ENCODE measurements at regions not wholly inside any gene's neighbourhood (a gene's known extent, or its start where the extent isn't known, plus 50 kb on each side); places are given as distances from the start of the nearest gene placed in this dataset.

- ATAC-seq, result no peak
- H3K36me3 ChIP-seq, result peaks cover 0 to 5% of the 10 kb centered on the region in 2 donors
- WGBS, 2 donors (ENCODE audit: low coverage in 1 of 2), result 94 to 100% methylated on average over 1 of the region's 1 CpG
These were observed 97.8 kb upstream of the TMEM168 start for GRCh38 chr7:112887976-112888375.

GRCh38 chr7:112887337-112887736 lies 97.1 kb upstream of the TMEM168 start:
- H3K4me3 ChIP-seq, result no peak overlapping the region
- no peaks in the 10 kb centered on the region for H3K36me3 ChIP-seq
- no peak overlapping the region for H3K27ac ChIP-seq
- no peaks in the 10 kb centered on the region for H3K9me3 ChIP-seq
- 100% methylated on average over 1 of the region's 1 CpG for WGBS, 2 donors (ENCODE audit: low coverage in 1 of 2)
- no peak for ATAC-seq
- H3K4me1 ChIP-seq, result peaks cover 0 to 11% (median 0%) of the 10 kb centered on the region in 3 donors
- TF ChIP-seq POLR2AphosphoS5 (IDR thresholded peaks at IDR 0.05), result no peak
- no peak for TF ChIP-seq POLR2A (IDR thresholded peaks at IDR 0.05)
- TF ChIP-seq EP300 (IDR thresholded peaks at IDR 0.05), result no peak
- no peak for TF ChIP-seq CTCF (IDR thresholded peaks at IDR 0.05)
- no peaks in the 10 kb centered on the region for H3K27me3 ChIP-seq

More at GRCh38 chr7:112887976-112888375, 97.8 kb upstream of the TMEM168 start:
- Histone ChIP-seq H3K4me3 (no peak overlapping the region), H3K9me3 (no peaks in the 10 kb centered on the region), H3K27me3 (no peaks in the 10 kb centered on the region), H3K27ac (no peak overlapping the region), H3K4me1 (peaks cover 0 to 9% (median 0%) of the 10 kb centered on the region in 3 donors)
- no peak for TF ChIP-seq EP300 (IDR thresholded peaks at IDR 0.05)
- no peak for TF ChIP-seq POLR2A (IDR thresholded peaks at IDR 0.05)
- no peak for TF ChIP-seq POLR2AphosphoS5 (IDR thresholded peaks at IDR 0.05)

- no peak for ATAC-seq
- H3K9me3 ChIP-seq, result no peaks in the 10 kb centered on the region
- WGBS, 2 donors (ENCODE audit: low coverage in 1 of 2), result 60 to 75% methylated on average over 1 of the region's 1 CpG
These were observed 96.0 kb upstream of the TMEM168 start for GRCh38 chr7:112886208-112886607.

GRCh38 chr7:112882991-112883390 lies 92.8 kb upstream of the TMEM168 start:
- H3K4me3 ChIP-seq, result no peak overlapping the region
- H3K27me3 ChIP-seq, result no peaks in the 10 kb centered on the region
- H3K4me1 ChIP-seq, result peaks cover 0 to 11% (median 0%) of the 10 kb centered on the region in 3 donors
- no peaks in the 10 kb centered on the region for H3K9me3 ChIP-seq
- H3K36me3 ChIP-seq, result no peaks in the 10 kb centered on the region
- no peak overlapping the region for H3K27ac ChIP-seq
- ATAC-seq, result no peak
- TF ChIP-seq EP300 (IDR thresholded peaks at IDR 0.05) (no peak), POLR2AphosphoS5 (IDR thresholded peaks at IDR 0.05) (no peak), POLR2A (IDR thresholded peaks at IDR 0.05) (no peak), CTCF (IDR thresholded peaks at IDR 0.05) (no peak)

More at GRCh38 chr7:112886208-112886607, 96.0 kb upstream of the TMEM168 start:
- no peaks in the 10 kb centered on the region for H3K27me3 ChIP-seq
- no peak overlapping the region for H3K4me3 ChIP-seq
- H3K4me1 ChIP-seq, result peaks cover 0 to 11% (median 0%) of the 10 kb centered on the region in 3 donors
- TF ChIP-seq CTCF (IDR thresholded peaks at IDR 0.05), result no peak
- TF ChIP-seq POLR2AphosphoS5 (IDR thresholded peaks at IDR 0.05), result no peak
- TF ChIP-seq EP300 (IDR thresholded peaks at IDR 0.05), result no peak
- TF ChIP-seq POLR2A (IDR thresholded peaks at IDR 0.05), result no peak
- no peaks in the 10 kb centered on the region for H3K36me3 ChIP-seq
- H3K27ac ChIP-seq, result no peak overlapping the region

- Histone ChIP-seq H3K9me3 (no peaks in the 10 kb centered on the region), H3K36me3 (no peaks in the 10 kb centered on the region), H3K4me1 (peaks cover 0 to 11% (median 0%) of the 10 kb centered on the region in 3 donors), H3K27me3 (no peaks in the 10 kb centered on the region), H3K27ac (no peak overlapping the region), H3K4me3 (no peak overlapping the region)
- ATAC-seq, result no peak
- TF ChIP-seq POLR2A (IDR thresholded peaks at IDR 0.05) (no peak), POLR2AphosphoS5 (IDR thresholded peaks at IDR 0.05) (no peak), EP300 (IDR thresholded peaks at IDR 0.05) (no peak), CTCF (IDR thresholded peaks at IDR 0.05) (no peak)
- WGBS, 2 donors (ENCODE audit: low coverage in 1 of 2), result 67% methylated on average over 3 of the region's 3 CpGs; no CpG with 5 or more reads in 1 of the 2 donors
These were observed 92.3 kb upstream of the TMEM168 start for GRCh38 chr7:112882511-112882910.

Measured in gastroesophageal sphincter (tissue), 4 donors.